Fibroblast of peridontal ligament (primary cell): ENCODE measurements at regions not wholly inside any gene's neighbourhood (a gene's known extent, or its start where the extent isn't known, plus 50 kb on each side); places are given as distances from the start of the nearest gene placed in this dataset.
A peak's percentile ranks its signal among the peaks of the same experiment; 100 is the strongest.
"Not testable (repeated sequence)": the region's sequence is repeated elsewhere in the genome, so short reads cannot be mapped to it uniquely, and the experiment has no call there.

Experiments
- DNase-seq: peaks from one replicate; pipeline ENCODE4 v3.0.0-alpha.2; 2010; ENCODE audit errors: extremely low read depth

GRCh38 chr6:122154155-122154554 lies 245.3 kb upstream of the HSF2 start:
- DNase-seq = peak; percentile 19

DNA sequence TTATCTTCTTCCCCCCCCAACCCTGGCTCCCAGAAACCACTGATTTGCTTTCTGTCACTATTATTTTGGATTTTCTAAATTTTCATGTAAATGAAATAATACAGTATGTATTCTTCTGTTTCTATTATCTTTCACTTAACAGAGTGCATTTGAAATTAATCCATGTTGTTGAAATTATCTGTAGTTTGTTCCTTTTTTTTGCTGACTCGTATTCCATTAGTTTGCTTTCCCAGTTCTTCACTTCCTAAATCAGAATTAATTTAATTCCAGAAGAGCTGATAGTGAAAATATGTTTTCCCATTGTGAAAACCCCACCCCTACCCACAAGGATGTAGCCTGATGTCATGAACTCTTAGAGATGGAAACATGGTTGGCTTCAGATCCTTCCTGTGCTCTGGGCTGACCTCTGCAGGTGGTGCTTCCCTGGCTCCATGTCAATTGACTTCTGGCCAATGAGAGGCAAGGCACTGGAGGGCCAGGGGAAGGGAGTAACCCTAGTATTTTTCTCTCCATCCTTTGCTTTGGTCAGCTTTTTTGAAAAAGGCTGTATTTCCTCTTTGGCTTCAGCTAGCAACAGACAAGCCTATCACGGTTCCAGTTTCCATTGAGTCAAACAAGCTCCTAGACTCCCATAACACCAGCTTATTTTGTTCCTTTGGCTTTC lies 244.4 kb upstream of the HSF2 start:
- no peak for DNase-seq

DNA sequence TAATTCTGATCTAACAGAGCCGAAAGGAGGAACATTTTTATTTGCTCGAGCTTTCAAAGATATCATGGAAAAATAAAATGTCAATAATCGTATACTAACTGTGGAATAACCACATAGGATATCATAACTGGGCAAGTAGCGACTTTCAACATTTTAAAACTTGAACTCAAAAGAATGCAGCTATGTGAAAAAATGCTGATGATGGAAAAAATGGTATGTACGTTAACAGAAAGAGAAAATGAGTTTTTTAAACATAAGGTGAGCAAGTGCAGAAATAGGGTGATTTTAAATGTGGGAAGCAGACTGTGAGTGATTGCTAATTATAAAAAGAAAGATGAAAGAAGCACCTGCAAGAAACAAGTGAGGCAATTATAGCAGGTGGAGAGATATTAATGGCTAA lies 238.3 kb upstream of the HSF2 start:
- no peak for DNase-seq

- no peak for DNase-seq
Measured at GRCh38 chr6:122165014-122165413, 234.4 kb upstream of the HSF2 start.

- no peak for DNase-seq
Measured at GRCh38 chr6:122170274-122170673, 229.2 kb upstream of the HSF2 start.

GRCh38 chr6:122178988-122179387 lies 220.5 kb upstream of the HSF2 start:
- DNase-seq = no peak

- DNase-seq = peak; percentile 78
Measured at GRCh38 chr6:122180132-122180531, 219.3 kb upstream of the HSF2 start.

- DNase-seq = no peak
Measured at GRCh38 chr6:122182061-122182460, 217.4 kb upstream of the HSF2 start.

- peak; percentile 76 for DNase-seq
Measured at GRCh38 chr6:122184401-122184827, 215.0 kb upstream of the HSF2 start.

DNA sequence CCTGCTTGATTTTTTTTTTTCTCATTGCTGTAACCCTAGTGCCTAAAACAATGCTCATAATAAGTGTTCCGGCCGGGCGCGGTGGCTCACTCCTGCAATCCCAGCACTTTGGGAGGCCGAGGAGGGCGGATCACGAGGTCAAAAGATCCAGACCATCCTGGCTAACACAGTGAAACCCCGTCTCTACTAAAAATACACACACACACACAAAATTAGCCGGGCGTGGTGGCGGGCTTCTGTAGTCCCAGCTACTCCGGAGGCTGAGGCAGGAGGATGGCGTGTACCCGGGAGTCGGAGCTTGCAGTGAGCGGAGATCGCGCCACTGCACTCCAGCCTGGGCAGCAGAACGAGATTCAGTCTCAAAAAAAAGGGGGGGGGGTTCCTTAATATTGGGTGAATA lies 214.0 kb upstream of the HSF2 start:
- DNase-seq = not testable (repeated sequence)

GRCh38 chr6:122187186-122187585 lies 212.3 kb upstream of the HSF2 start:
- DNase-seq = no peak

DNA sequence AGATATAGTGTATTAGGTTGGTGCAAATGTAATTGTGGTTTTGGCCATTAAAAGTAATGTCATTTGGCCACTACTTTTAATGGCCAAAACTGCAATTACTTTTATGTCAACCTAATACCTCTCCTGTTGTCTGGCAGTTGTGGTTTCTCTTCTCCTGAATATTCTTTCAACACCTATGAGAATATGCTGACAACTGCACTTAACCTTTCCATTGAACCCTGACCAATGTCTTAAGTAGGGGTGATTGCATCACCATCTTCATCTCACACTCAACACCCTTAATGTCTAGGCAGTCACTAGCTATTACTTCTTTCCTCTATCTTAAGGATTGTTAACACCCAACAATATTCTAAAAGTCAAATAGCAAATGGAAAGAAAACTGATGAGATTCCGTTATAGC lies 200.5 kb upstream of the HSF2 start:
- no peak for DNase-seq

DNA sequence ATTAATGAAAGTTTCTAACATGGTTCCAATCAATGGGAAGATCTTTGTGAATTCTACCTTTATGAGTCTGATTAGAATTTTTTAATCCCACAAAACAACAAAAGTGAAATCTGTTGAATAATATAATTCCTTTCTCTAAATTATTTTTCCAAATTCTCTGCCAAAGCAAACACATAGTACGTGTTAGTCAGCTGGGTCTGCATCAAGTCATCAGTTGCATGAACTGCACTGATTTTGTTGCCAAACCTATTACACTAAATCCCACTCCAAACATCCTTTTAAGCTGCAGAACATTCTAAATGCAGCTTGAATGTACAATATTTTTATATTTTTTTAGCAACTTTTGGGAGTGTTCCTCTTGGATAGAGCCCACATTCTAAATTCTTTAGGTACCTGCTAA lies 199.0 kb upstream of the HSF2 start:
- peak; percentile 72 for DNase-seq

- DNase-seq = no peak
Measured at GRCh38 chr6:122202576-122203137, 196.8 kb upstream of the HSF2 start.

DNA sequence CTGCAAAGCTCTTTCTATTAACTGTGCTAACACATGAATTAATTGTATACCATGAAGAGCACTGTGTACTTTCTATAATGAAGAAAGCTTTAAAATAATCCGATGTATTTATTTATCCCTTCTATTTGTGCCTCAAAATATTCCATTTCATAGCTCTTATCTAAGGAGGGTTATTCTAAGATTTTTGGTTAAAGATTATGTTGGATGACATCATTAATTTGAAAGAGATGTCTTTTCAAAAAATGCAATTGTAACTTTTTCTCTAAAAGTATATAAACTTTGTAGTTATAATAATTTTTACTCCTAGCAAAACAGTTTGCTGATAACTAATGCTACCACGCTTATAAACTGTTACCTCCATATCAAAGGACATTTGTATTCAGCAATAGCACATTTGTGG lies 192.4 kb upstream of the HSF2 start:
- no peak for DNase-seq

- peak; percentile 67 for DNase-seq
Measured at GRCh38 chr6:122207794-122208193, 191.7 kb upstream of the HSF2 start.

DNA sequence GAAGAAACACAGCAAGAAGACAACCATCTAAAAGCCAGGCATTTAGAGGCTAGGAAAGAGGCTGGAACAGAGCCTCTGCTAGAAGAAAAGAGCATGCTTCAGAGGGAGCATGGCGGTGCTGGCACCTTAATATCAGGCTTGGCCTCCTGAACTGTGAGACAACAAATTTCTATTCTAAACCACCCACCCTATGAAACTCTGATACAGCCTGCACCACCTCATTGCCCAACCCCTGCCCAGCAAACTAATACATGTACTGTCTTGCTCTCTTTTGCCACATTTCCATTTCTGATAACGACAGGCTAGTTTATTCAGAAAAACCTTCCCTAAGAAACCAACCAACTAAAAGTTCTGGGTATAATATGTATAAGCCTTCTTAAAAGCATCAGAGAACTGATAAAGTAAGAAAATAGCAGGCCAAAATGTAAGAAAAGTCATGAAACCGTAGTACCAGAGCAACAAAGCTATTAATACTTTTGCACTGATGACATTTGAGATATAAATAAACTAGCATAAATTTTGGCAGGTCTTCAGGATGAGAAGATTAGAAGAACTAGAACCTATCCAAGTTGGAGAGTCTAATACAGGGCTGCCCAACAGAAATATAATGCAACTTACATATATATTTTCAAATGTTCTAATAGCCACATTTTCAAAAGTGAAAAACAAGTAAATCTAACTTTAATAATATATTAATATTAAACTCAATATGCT lies 184.7 kb upstream of the HSF2 start:
- DNase-seq = peak; percentile 18

GRCh38 chr6:122220254-122220653 lies 179.2 kb upstream of the HSF2 start:
- DNase-seq = no peak

GRCh38 chr6:122222761-122223160 lies 176.7 kb upstream of the HSF2 start:
- DNase-seq = peak; percentile 66

GRCh38 chr6:122223251-122223650 lies 176.2 kb upstream of the HSF2 start:
- no peak for DNase-seq

DNA sequence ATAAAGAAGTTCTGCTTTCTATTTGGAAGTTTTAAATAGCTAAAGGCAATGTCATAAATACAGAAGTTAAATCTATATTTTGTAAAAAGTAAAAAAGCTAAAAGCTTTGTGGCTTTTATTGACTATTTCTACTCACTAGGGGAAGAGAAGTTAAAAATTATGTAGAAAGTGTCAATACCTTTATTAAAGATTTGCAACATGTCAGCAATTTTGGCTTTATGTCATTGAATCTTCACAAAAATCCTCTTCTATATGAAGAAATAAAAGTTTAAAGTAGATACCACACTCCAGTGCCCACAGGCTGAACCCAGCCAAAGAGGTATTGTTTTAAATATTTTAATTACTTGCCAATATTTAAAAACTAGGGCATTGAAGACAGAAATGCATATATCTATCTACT lies 160.6 kb upstream of the HSF2 start:
- no peak for DNase-seq

DNA sequence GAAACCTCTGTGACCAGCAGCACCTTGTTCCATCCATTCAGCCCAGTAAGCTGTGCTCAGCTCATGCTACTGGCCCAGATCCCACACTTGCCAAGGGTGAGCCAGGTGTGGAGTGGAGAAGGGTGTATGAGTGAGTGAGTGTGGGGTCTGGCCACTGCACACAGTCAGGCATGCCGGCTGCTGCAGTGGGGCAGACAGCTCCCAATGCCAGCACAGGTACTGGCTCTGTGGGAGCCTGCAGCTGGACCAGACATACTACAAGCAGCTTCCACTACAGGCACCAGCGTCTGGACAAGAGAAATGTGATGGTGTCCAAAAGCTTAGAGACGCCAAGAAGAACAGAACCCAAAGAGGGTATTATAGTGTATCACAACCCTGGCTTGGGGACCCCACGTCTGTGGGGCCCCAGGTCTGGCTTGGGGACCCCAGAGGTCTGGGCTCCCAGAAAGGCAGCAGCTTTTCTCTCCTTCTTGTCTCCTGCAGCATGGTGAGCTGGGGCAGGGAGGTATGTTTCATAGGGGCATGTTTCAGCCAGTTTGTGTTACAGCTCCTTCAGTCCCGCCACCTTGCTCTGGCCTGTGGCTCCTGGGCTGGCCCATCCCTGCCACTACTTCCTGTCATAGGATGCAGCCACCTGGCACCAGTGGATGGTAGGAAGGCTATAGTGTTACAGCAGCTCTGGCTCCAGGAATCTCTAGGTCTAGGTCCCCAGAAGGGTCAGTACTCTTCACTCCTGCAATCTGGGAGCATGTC lies 152.4 kb upstream of the HSF2 start:
- DNase-seq = no peak
